ENCODE measurements at regions not wholly inside any gene's neighbourhood (a gene's known extent, or its start where the extent isn't known, plus 50 kb on each side); places are given as distances from the start of the nearest gene placed in this dataset.

GRCh38 chr2:3102081-3102921 is 275.3 kb downstream of the EIPR1 start:
- no peak for DNase-seq (ENCODE audit: low spot score)
- intact Hi-C loops (cut with DNase I) = no loop called here

- intact Hi-C loops (cut with DNase I) = no loop called here
- no peak for DNase-seq (ENCODE audit: low spot score)
These were observed 276.3 kb downstream of the EIPR1 start for GRCh38 chr2:3101016-3101942.

GRCh38 chr2:3100386-3100785 is 277.2 kb downstream of the EIPR1 start:
- intact Hi-C loops (cut with DNase I) = no loop called here
- DNase-seq (ENCODE audit: low spot score) = no peak

- DNase-seq (ENCODE audit: low spot score) = no peak
- intact Hi-C loops (cut with DNase I) = no loop called here
These were observed 277.8 kb downstream of the EIPR1 start for GRCh38 chr2:3099860-3100234.

- DNase-seq (ENCODE audit: low spot score) = no peak
- intact Hi-C loops (cut with DNase I) = no loop called here
These were observed 278.3 kb downstream of the EIPR1 start for GRCh38 chr2:3099145-3099859.

GRCh38 chr2:3098231-3098630 is 279.4 kb downstream of the EIPR1 start:
- intact Hi-C loops (cut with DNase I) = no loop called here
- DNase-seq (ENCODE audit: low spot score) = no peak

GRCh38 chr2:3097804-3098203 is 279.8 kb downstream of the EIPR1 start:
- no peak for DNase-seq (ENCODE audit: low spot score)
- intact Hi-C loops (cut with DNase I) = no loop called here

GRCh38 chr2:3094999-3095958 is 282.3 kb downstream of the EIPR1 start:
- no peak for DNase-seq (ENCODE audit: low spot score)
- intact Hi-C loops (cut with DNase I) = no loop called here

- intact Hi-C loops (cut with DNase I) = no loop called here
- no peak for DNase-seq (ENCODE audit: low spot score)
These were observed 283.3 kb downstream of the EIPR1 start for GRCh38 chr2:3094318-3094717.

- intact Hi-C loops (cut with DNase I) = no loop called here
- DNase-seq (ENCODE audit: low spot score) = no peak
These were observed 285.9 kb downstream of the EIPR1 start for GRCh38 chr2:3091696-3092095.

GRCh38 chr2:3082705-3083104 is 294.9 kb downstream of the EIPR1 start:
- no peak for DNase-seq (ENCODE audit: low spot score)
- intact Hi-C loops (cut with DNase I) = no loop called here

- no peak for DNase-seq (ENCODE audit: low spot score)
- intact Hi-C loops (cut with DNase I) = no loop called here
These were observed 297.4 kb downstream of the EIPR1 start for GRCh38 chr2:3079959-3080948.

GRCh38 chr2:3079466-3079865 is 298.2 kb downstream of the EIPR1 start:
- no peak for DNase-seq (ENCODE audit: low spot score)
- intact Hi-C loops (cut with DNase I) = no loop called here

GRCh38 chr2:3078684-3079083 is 298.9 kb downstream of the EIPR1 start:
- DNase-seq (ENCODE audit: low spot score) = no peak
- intact Hi-C loops (cut with DNase I) = no loop called here

GRCh38 chr2:3076848-3077642 is 300.6 kb downstream of the EIPR1 start:
- intact Hi-C loops (cut with DNase I) = no loop called here
- no peak for DNase-seq (ENCODE audit: low spot score)

- intact Hi-C loops (cut with DNase I) = no loop called here
- DNase-seq (ENCODE audit: low spot score) = no peak
These were observed 301.7 kb downstream of the EIPR1 start for GRCh38 chr2:3075991-3076340.

GRCh38 chr2:3075316-3075990 is 302.2 kb downstream of the EIPR1 start:
- intact Hi-C loops (cut with DNase I) = no loop called here

More at GRCh38 chr2:3075316-3075990, 302.2 kb downstream of the EIPR1 start:
- no peak for DNase-seq (ENCODE audit: low spot score)

Data from cardiac septum (tissue), 1 donor.